Activated CD8-positive, alpha-beta T cell treated with anti-CD3 and anti-CD28 coated beads, Interleukin-2, amount 10 ng/mL, durations not matched to agents 7 days and 5 days (primary cell): ENCODE measurements at regions not wholly inside any gene's neighbourhood (a gene's known extent, or its start where the extent isn't known, plus 50 kb on each side); places are given as distances from the start of the nearest gene placed in this dataset.

Experiments
- ATAC-seq: fragments of 150-1000 bp; cut with Tn5 transposase; one replicate; pipeline ENCODE4 v1.10.0; 2021; ENCODE audit warnings: moderate library complexity
- CTCF ChIA-PET: fragments of 350-600 bp; sonication (Branson Sonifier 250); formaldehyde crosslinking; loops from one replicate; lab custom pipeline; 2021; ENCODE audit warnings: antibody characterized with exemption; lab: Charles Lee
- POLR2A ChIA-PET: fragments of 350-600 bp; sonication (Branson Sonifier 250); formaldehyde crosslinking; loops from one replicate; lab custom pipeline; 2021; ENCODE audit warnings: antibody characterized with exemption; lab: Charles Lee
- DNase-seq: peaks from one replicate; pipeline ENCODE4 v3.0.0-alpha.2; 2020
- H3K27ac Mint-ChIP-seq: one replicate; pipeline ENCODE4 v1.8.0; 2021; ENCODE audit warnings: mild to moderate bottlenecking, mixed read lengths
- H3K27me3 Mint-ChIP-seq: one replicate; pipeline ENCODE4 v1.8.0; 2021; ENCODE audit warnings: low read depth, mixed read lengths
- H3K36me3 Mint-ChIP-seq: one replicate; pipeline ENCODE4 v1.8.0; 2021; ENCODE audit warnings: low read depth, mixed read lengths
- H3K4me1 Mint-ChIP-seq: one replicate; pipeline ENCODE4 v1.8.0; 2021; ENCODE audit warnings: low read depth, mixed read lengths
- H3K4me3 Mint-ChIP-seq: one replicate; pipeline ENCODE4 v1.8.0; 2021; ENCODE audit warnings: mild to moderate bottlenecking, mixed read lengths
- H3K9me3 Mint-ChIP-seq: one replicate; pipeline ENCODE4 v1.8.0; 2022; ENCODE audit warnings: mixed read lengths; ENCODE audit not compliant: insufficient read depth

DNA sequence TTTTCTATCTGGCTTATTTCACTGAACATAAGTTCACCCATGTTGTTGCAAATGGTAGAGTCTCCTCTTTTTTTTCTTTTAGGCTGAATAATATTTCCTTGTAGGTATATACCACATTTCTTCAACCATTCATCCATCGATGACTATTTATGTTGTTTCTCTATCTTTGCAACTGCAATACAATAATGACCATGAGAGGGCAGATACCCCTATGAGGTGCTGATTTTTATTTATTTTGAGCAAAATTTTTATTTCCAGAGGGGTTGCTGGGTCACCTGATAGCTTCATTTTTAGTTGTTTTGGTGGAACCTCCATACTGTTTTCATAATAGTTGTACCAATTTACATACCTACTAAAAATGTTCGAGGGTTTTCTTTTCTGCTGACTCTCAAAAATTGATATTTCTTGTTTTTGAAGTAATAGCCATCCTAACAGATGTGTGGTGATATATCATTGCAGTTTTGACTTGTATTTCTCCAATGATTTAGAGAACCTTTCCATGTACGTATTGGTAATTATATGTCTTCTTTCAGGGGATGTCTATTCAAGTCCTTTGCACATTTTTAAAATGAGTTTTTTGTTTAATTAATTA, 1697.0 kb downstream of the PCDH7 start:
- H3K4me3 Mint-ChIP-seq: no peak overlapping the region
- POLR2A ChIA-PET: no interaction called here

GRCh38 chr4:32423267-32423666, 1703.1 kb downstream of the PCDH7 start:
- Mint-ChIP-seq H3K36me3 (no peaks in the 10 kb centered on the region), H3K4me3 (no peak overlapping the region), H3K4me1 (no peaks in the 10 kb centered on the region), H3K27me3 (no peaks in the 10 kb centered on the region), H3K9me3 (peaks cover 17% of the 10 kb centered on the region), H3K27ac (no peak overlapping the region)
- DNase-seq: no peak
- ChIA-PET CTCF (no interaction called here), POLR2A (no interaction called here)
- ATAC-seq: no peak

More for the DNA sequence above, 1697.0 kb downstream of the PCDH7 start:
- H3K27ac Mint-ChIP-seq: no peak overlapping the region
- no peaks in the 10 kb centered on the region for H3K36me3 Mint-ChIP-seq
- CTCF ChIA-PET: no interaction called here
- no peaks in the 10 kb centered on the region for H3K27me3 Mint-ChIP-seq
- peaks cover 17% of the 10 kb centered on the region for H3K9me3 Mint-ChIP-seq
- H3K4me1 Mint-ChIP-seq: no peaks in the 10 kb centered on the region
- ATAC-seq (no peak), DNase-seq (no peak)

- Mint-ChIP-seq H3K4me3 (no peak overlapping the region), H3K36me3 (no peaks in the 10 kb centered on the region), H3K4me1 (no peaks in the 10 kb centered on the region), H3K27me3 (no peaks in the 10 kb centered on the region), H3K27ac (no peak overlapping the region), H3K9me3 (peaks cover 15% of the 10 kb centered on the region)
- no peak for DNase-seq
- ChIA-PET CTCF (no interaction called here), POLR2A (no interaction called here)
- ATAC-seq: no peak
Measured at GRCh38 chr4:32425243-32425642, 1705.1 kb downstream of the PCDH7 start.

DNA sequence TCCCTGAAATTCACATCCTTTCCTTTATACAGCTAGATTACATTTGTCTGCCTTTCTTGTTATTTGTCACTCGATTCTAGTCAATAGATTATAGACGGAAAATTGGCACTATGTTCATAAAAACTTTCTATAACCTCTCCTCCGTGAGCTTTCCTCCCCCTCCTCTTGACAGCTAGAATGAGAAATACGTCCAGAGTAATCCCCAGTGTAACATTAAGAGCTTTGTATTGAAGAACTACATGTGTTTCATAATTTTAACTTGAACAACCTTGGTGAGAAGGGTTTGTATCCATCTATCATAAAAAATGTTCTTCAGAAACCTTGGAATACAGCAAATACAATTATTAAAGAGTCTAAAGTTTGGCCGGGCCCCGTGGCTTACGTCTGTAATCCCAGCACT, 1707.4 kb downstream of the PCDH7 start:
- H3K4me3 Mint-ChIP-seq: no peak overlapping the region
- no peak overlapping the region for H3K27ac Mint-ChIP-seq
- no peaks in the 10 kb centered on the region for H3K36me3 Mint-ChIP-seq
- DNase-seq (no peak), ATAC-seq (no peak)
- H3K4me1 Mint-ChIP-seq: no peaks in the 10 kb centered on the region
- CTCF ChIA-PET: no interaction called here
- POLR2A ChIA-PET: no interaction called here
- peaks cover 27% of the 10 kb centered on the region for H3K9me3 Mint-ChIP-seq
- H3K27me3 Mint-ChIP-seq: no peaks in the 10 kb centered on the region

GRCh38 chr4:32429151-32429550, 1709.0 kb downstream of the PCDH7 start:
- H3K9me3 Mint-ChIP-seq: peaks cover 23% of the 10 kb centered on the region
- CTCF ChIA-PET: no interaction called here
- no peak for ATAC-seq
- no peak overlapping the region for H3K27ac Mint-ChIP-seq
- POLR2A ChIA-PET: no interaction called here
- DNase-seq: no peak
- H3K4me3 Mint-ChIP-seq: no peak overlapping the region
- no peaks in the 10 kb centered on the region for H3K27me3 Mint-ChIP-seq
- no peaks in the 10 kb centered on the region for H3K36me3 Mint-ChIP-seq
- H3K4me1 Mint-ChIP-seq: no peaks in the 10 kb centered on the region

- no peaks in the 10 kb centered on the region for H3K4me1 Mint-ChIP-seq
- H3K27ac Mint-ChIP-seq: no peak overlapping the region
- ATAC-seq: no peak
- no peaks in the 10 kb centered on the region for H3K36me3 Mint-ChIP-seq
- CTCF ChIA-PET: no interaction called here
- POLR2A ChIA-PET: no interaction called here
- H3K27me3 Mint-ChIP-seq: no peaks in the 10 kb centered on the region
- H3K9me3 Mint-ChIP-seq: peaks cover 30% of the 10 kb centered on the region
- no peak overlapping the region for H3K4me3 Mint-ChIP-seq
- DNase-seq: no peak
Measured at GRCh38 chr4:32435308-32435707, 1715.1 kb downstream of the PCDH7 start.

GRCh38 chr4:32436816-32437215, 1716.6 kb downstream of the PCDH7 start:
- Mint-ChIP-seq H3K27ac (no peak overlapping the region), H3K36me3 (no peaks in the 10 kb centered on the region), H3K4me1 (no peaks in the 10 kb centered on the region), H3K27me3 (no peaks in the 10 kb centered on the region), H3K4me3 (no peak overlapping the region), H3K9me3 (peaks cover 29% of the 10 kb centered on the region)
- no peak for ATAC-seq
- CTCF ChIA-PET: no interaction called here
- POLR2A ChIA-PET: no interaction called here
- no peak for DNase-seq

DNA sequence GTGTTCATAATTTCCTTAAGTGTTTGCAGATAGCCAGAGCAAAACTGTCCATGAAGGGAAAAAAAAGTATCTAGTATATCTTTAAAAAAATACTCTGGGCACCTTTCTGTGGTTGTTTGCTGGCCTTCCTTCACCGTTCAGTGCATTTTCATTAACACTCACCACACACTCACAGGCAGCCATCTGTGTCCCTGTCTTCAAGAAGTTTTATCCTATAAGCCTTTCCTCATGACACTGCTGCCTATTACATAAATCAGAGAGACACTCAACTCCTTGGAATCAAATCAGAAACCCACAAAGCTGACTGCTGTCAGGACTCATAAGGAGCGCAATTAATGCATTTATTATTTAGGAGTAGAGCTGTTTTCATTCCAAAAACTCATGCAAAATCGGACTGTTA, 1720.2 kb downstream of the PCDH7 start:
- H3K36me3 Mint-ChIP-seq: no peaks in the 10 kb centered on the region
- no peak for DNase-seq
- no peak overlapping the region for H3K4me3 Mint-ChIP-seq
- no peak for ATAC-seq
- no peak overlapping the region for H3K27ac Mint-ChIP-seq
- no peaks in the 10 kb centered on the region for H3K4me1 Mint-ChIP-seq
- H3K27me3 Mint-ChIP-seq: no peaks in the 10 kb centered on the region
- peaks cover 22% of the 10 kb centered on the region for H3K9me3 Mint-ChIP-seq
- ChIA-PET CTCF (no interaction called here), POLR2A (no interaction called here)

- ChIA-PET CTCF (no interaction called here), POLR2A (no interaction called here)
- no peak overlapping the region for H3K4me3 Mint-ChIP-seq
- H3K27ac Mint-ChIP-seq: no peak overlapping the region
- DNase-seq: no peak
- no peaks in the 10 kb centered on the region for H3K36me3 Mint-ChIP-seq
- peaks cover 18% of the 10 kb centered on the region for H3K9me3 Mint-ChIP-seq
- no peak for ATAC-seq
- no peaks in the 10 kb centered on the region for H3K27me3 Mint-ChIP-seq
- no peaks in the 10 kb centered on the region for H3K4me1 Mint-ChIP-seq
Measured at GRCh38 chr4:32454482-32454881, 1734.3 kb downstream of the PCDH7 start.

GRCh38 chr4:32455231-32455630, 1735.1 kb downstream of the PCDH7 start:
- ChIA-PET POLR2A (no interaction called here), CTCF (no interaction called here)
- Mint-ChIP-seq H3K4me3 (no peak overlapping the region), H3K27me3 (no peaks in the 10 kb centered on the region), H3K9me3 (peaks cover 18% of the 10 kb centered on the region), H3K4me1 (no peaks in the 10 kb centered on the region), H3K27ac (no peak overlapping the region), H3K36me3 (no peaks in the 10 kb centered on the region)
- ATAC-seq (no peak), DNase-seq (no peak)

DNA sequence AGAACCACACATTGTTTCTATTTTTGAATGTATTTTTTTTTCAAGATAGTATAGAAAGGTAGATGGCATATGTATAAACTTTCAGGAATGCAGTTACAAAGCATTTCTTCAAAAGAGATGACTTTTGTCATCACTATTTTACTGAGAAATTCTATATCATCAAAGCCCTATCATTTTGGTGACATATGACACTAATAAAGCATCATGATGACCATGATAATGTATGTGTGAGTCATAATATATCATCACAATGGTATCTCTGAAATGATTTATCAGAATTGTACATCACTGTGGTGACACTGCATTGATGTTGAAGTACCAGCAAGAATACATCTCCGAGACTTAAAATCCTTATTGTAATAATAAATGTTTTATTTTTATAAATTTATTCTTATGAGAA, 1740.8 kb downstream of the PCDH7 start:
- ChIA-PET CTCF (no interaction called here), POLR2A (no interaction called here)
- ATAC-seq (no peak), DNase-seq (no peak)
- no peak overlapping the region for H3K27ac Mint-ChIP-seq
- H3K4me1 Mint-ChIP-seq: no peaks in the 10 kb centered on the region
- H3K27me3 Mint-ChIP-seq: no peaks in the 10 kb centered on the region
- H3K4me3 Mint-ChIP-seq: no peak overlapping the region
- peaks cover 16% of the 10 kb centered on the region for H3K9me3 Mint-ChIP-seq
- no peaks in the 10 kb centered on the region for H3K36me3 Mint-ChIP-seq

DNA sequence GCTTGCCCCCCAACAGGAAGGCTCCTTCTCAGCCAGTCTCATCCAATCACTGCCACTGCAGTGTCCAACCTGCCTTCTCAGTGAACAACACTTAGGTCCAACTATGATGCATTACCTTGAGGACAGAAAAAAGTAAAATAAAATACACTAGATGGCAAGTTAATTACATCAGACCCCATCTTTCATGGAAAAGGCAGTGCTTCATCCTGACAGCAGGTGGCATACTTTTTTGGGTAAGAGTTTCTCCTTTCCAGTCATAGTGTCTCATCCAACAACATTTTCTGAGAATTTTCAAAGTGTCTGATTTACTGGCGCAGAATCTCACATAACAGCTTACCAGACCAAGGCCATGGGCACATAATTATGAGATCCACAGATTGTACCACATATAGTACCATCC, 1742.8 kb downstream of the PCDH7 start:
- CTCF ChIA-PET: no interaction called here
- H3K4me1 Mint-ChIP-seq: no peaks in the 10 kb centered on the region
- peaks cover 14% of the 10 kb centered on the region for H3K9me3 Mint-ChIP-seq
- no peak overlapping the region for H3K27ac Mint-ChIP-seq
- no peaks in the 10 kb centered on the region for H3K36me3 Mint-ChIP-seq
- no peaks in the 10 kb centered on the region for H3K27me3 Mint-ChIP-seq
- no peak overlapping the region for H3K4me3 Mint-ChIP-seq
- POLR2A ChIA-PET: no interaction called here
- no peak for ATAC-seq
- no peak for DNase-seq

DNA sequence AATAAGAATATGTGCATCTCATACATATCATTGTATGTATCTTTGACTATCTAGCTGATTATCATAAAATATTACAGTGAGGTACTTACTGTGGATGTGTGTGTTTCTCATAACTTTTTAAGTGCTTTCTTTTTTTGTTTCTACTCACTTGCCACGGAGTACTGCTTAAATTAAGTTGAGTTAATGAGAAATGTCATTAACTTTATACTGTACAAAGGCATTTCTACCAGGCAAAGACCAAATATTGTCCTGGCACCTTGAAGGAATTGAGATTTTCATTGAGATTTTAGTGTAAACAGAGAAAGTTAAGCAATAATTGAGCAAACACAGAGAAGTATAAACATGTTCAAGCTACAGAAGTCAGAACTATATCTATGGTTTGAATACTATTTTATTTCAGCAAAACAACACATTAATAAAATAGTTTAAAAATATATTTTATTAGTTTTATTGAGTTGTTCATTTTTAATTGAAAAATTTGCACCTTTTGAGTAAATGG, 1750.0 kb downstream of the PCDH7 start:
- H3K27me3 Mint-ChIP-seq: no peaks in the 10 kb centered on the region
- ChIA-PET CTCF (no interaction called here), POLR2A (no interaction called here)
- H3K4me1 Mint-ChIP-seq: no peaks in the 10 kb centered on the region
- ATAC-seq (no peak), DNase-seq (no peak)
- H3K4me3 Mint-ChIP-seq: no peak overlapping the region
- H3K27ac Mint-ChIP-seq: no peak overlapping the region
- H3K9me3 Mint-ChIP-seq: peaks cover 19% of the 10 kb centered on the region
- H3K36me3 Mint-ChIP-seq: no peaks in the 10 kb centered on the region
